SK-N-SH (cell line): ENCODE measurements at regions not wholly inside any gene's neighbourhood (a gene's known extent, or its start where the extent isn't known, plus 50 kb on each side); places are given as distances from the start of the nearest gene placed in this dataset.

Source experiments
- CTCF ChIA-PET: fragments of 300-600, 350-600 bp; formaldehyde crosslinking; extraction: SDS; loops from one replicate; lab custom pipeline; 2021; lab: Yijun Ruan, JAX
- POLR2A ChIA-PET: fragments of 350-600 bp; sonication (Branson Sonifier 250); formaldehyde crosslinking; extraction: SDS; loops from one replicate; lab custom pipeline; 2020; ENCODE audit warnings: antibody characterized with exemption, inconsistent platforms; lab: Yijun Ruan, JAX
- DNase-seq: peaks from one replicate; pipeline ENCODE4 v3.0.0; 2012
- H2AFZ ChIP-seq: fragments of 200-600 bp; sonication (generic); 2 replicates; pipeline ENCODE4 v1.8.1; 2016; ENCODE audit warnings: antibody characterized with exemption, mild to moderate bottlenecking, low read depth
- H3F3A ChIP-seq: fragments of 200-600 bp; sonication (generic); replicated peaks from 2 replicates; pipeline ENCODE3; 2016; ENCODE audit warnings: antibody characterized with exemption, mild to moderate bottlenecking; ENCODE audit not compliant: insufficient read depth
- H3K27ac ChIP-seq, 2 experiments: fragments of 200-500 bp in 1 of 2; fragments of 200-600 bp in 1 of 2; sonication (Bioruptor generic) in 1 of 2; sonication (generic), shearing (Covaris generic) in 1 of 2; 2 replicates each; pipeline versions ENCODE4 v1.5.1 to v1.6.1; 2014 to 2016; ENCODE audit warnings: low read depth in 2 of 2, inconsistent platforms in 1 of 2, low read length in 1 of 2, mild to moderate bottlenecking in 1 of 2, mixed read lengths in 1 of 2
- H3K27me3 ChIP-seq: fragments of 200-600 bp; sonication (generic), shearing (Covaris generic); 2 replicates; pipeline ENCODE4 v1.6.1; 2016; ENCODE audit warnings: mixed run types; ENCODE audit not compliant: insufficient read depth
- H3K36me3 ChIP-seq, 2 experiments: fragments of 200-500 bp in 1 of 2; fragments of 200-600 bp in 1 of 2; sonication (Bioruptor generic) in 1 of 2; sonication (generic) in 1 of 2; replicated peaks in 1 of 2; 2 replicates each; pipeline versions ENCODE3 to v1.5.1; 2014 to 2016; ENCODE audit warnings: low read length in 1 of 2, mild to moderate bottlenecking in 1 of 2; ENCODE audit not compliant: insufficient read depth in 2 of 2, control insufficient read depth in 1 of 2
- H3K4me1 ChIP-seq, 2 experiments: fragments of 200-500 bp in 1 of 2; fragments of 200-600 bp in 1 of 2; sonication (Bioruptor generic) in 1 of 2; sonication (generic), shearing (Covaris generic) in 1 of 2; 2 replicates each; pipeline versions ENCODE4 v1.5.1 to v1.6.1; 2014 to 2016; ENCODE audit warnings: low read depth in 1 of 2, low read length in 1 of 2, mixed run types in 1 of 2; ENCODE audit not compliant: insufficient read depth in 2 of 2, control insufficient read depth in 1 of 2
- H3K4me2 ChIP-seq: fragments of 200-600 bp; sonication (generic), shearing (Covaris generic); 2 replicates; pipeline ENCODE4 v1.6.1; 2017; ENCODE audit warnings: mixed run types
- H3K4me3 ChIP-seq, 2 experiments: fragments of 200-500 bp in 1 of 2; fragments of 200-600 bp in 1 of 2; sonication (Bioruptor generic) in 1 of 2; sonication (generic), shearing (Covaris generic) in 1 of 2; 2 replicates each; pipeline versions ENCODE4 v1.5.1 to v1.8.1; 2014 to 2016; ENCODE audit warnings: low read depth in 2 of 2, inconsistent platforms in 1 of 2, low read length in 1 of 2, mild to moderate bottlenecking in 1 of 2, mixed read lengths in 1 of 2, moderate library complexity in 1 of 2
- H3K79me2 ChIP-seq: fragments of 200-600 bp; sonication (generic); 2 replicates; pipeline ENCODE4 v1.8.1; 2017; ENCODE audit warnings: mild to moderate bottlenecking; ENCODE audit not compliant: insufficient read depth
- H3K9ac ChIP-seq: fragments of 200-600 bp; sonication (generic); 2 replicates; pipeline ENCODE4 v1.6.1; 2017; ENCODE audit warnings: mixed run types
- H3K9me2 ChIP-seq: fragments of 200-600 bp; sonication (generic); 2 replicates; pipeline ENCODE4 v1.6.1; 2017; ENCODE audit warnings: mixed run types
- H3K9me3 ChIP-seq: fragments of 200-600 bp; sonication (generic); 2 replicates; pipeline ENCODE4 v1.6.1; 2017; ENCODE audit warnings: mixed run types, mild to moderate bottlenecking, moderate library complexity
- H4K20me1 ChIP-seq: fragments of 200-600 bp; sonication (generic); 2 replicates; pipeline ENCODE4 v1.6.1; 2017; ENCODE audit warnings: mild to moderate bottlenecking, mixed run types; ENCODE audit not compliant: insufficient read depth
- CHD2 ChIP-seq: fragments of 150-350 bp; IDR thresholded peaks from 2 replicates; pipeline ENCODE4 v1.6.1; 2018; ENCODE audit warnings: low read length; ENCODE audit not compliant: partially characterized antibody
- EZH2phosphoT487 ChIP-seq: fragments of 200-600 bp; sonication (generic); IDR thresholded peaks from 2 replicates; pipeline ENCODE4 v1.6.1; 2017; ENCODE audit warnings: low read depth, mixed run types, mild to moderate bottlenecking, antibody characterized with exemption, moderate library complexity, borderline replicate concordance
- MEF2A ChIP-seq: IDR thresholded peaks from 2 replicates; pipeline ENCODE4 v1.4.0; 2012; ENCODE audit warnings: low read depth, borderline replicate concordance
- MXI1 ChIP-seq: IDR thresholded peaks from 2 replicates; pipeline ENCODE4 v1.6.1; 2012; ENCODE audit warnings: mild to moderate bottlenecking, low read depth, low read length, improper control_type of control experiment
- NFIC ChIP-seq: IDR thresholded peaks from 2 replicates; pipeline ENCODE4 v1.4.0; 2012; ENCODE audit warnings: borderline replicate concordance
- NRF1 ChIP-seq: IDR thresholded peaks from 2 replicates; pipeline ENCODE4 v1.6.1; 2012; ENCODE audit warnings: low read depth, mild to moderate bottlenecking, low read length
- PBX3 ChIP-seq: IDR thresholded peaks from 2 replicates; pipeline ENCODE4; 2012
- POLR2AphosphoS5 ChIP-seq: IDR thresholded peaks from 2 replicates; pipeline ENCODE4 v1.6.1; 2012; ENCODE audit warnings: low read depth, low read length
- RAD21 ChIP-seq: IDR thresholded peaks from 2 replicates; pipeline ENCODE4 v1.6.1; 2012; ENCODE audit warnings: mild to moderate bottlenecking, low read length
- REST ChIP-seq: IDR thresholded peaks from 2 replicates; pipeline ENCODE4 v1.6.1; 2012; ENCODE audit warnings: mild to moderate bottlenecking, low read depth, low read length, moderate library complexity
- RXRA ChIP-seq: IDR thresholded peaks from 2 replicates; pipeline ENCODE4 v1.4.0; 2012; ENCODE audit warnings: low read depth, mild to moderate bottlenecking, borderline replicate concordance
- SMC3 ChIP-seq: IDR thresholded peaks from 2 replicates; pipeline ENCODE4 v1.6.1; 2012; ENCODE audit warnings: low read depth, low read length, improper control_type of control experiment
- TAF1 ChIP-seq: IDR thresholded peaks from 2 replicates; pipeline ENCODE4 v1.6.1; 2012; ENCODE audit warnings: low read depth, mild to moderate bottlenecking, low read length, moderate library complexity, borderline replicate concordance
- TEAD4 ChIP-seq: IDR thresholded peaks from 2 replicates; pipeline ENCODE4 v1.4.0; 2012; ENCODE audit warnings: mild to moderate bottlenecking, borderline replicate concordance; ENCODE audit not compliant: insufficient read depth
- USF2 ChIP-seq: fragments of 150-350 bp; IDR thresholded peaks from 2 replicates; pipeline ENCODE4 v1.6.1; 2017; ENCODE audit warnings: antibody characterized with exemption, low read length, low read depth, borderline replicate concordance
- YY1 ChIP-seq: IDR thresholded peaks from 2 replicates; pipeline ENCODE4 v1.4.0; 2012; ENCODE audit warnings: low read depth, mild to moderate bottlenecking
- WGBS: methylation state at CpG from one replicate; pipeline ENCODE4 v1.1.6; 2017; ENCODE audit warnings: low lambda C conversion rate; 5-methylcytosine and 5-hydroxymethylcytosine counted together

- no peak overlapping the region for H3K4me2 ChIP-seq
- H3K27ac ChIP-seq, result no peak overlapping the region
- H3F3A ChIP-seq, result no peaks in the 10 kb centered on the region
- no peaks in the 10 kb centered on the region for H3K79me2 ChIP-seq
- H3K9me3 ChIP-seq, result no peaks in the 10 kb centered on the region
- WGBS, result 94% methylated on average over 3 of the region's 3 CpGs
- TF ChIP-seq NFIC (no peak), NRF1 (no peak), RAD21 (no peak), TAF1 (no peak), RXRA (no peak), MXI1 (no peak), EZH2phosphoT487 (no peak), MEF2A (no peak), POLR2AphosphoS5 (no peak), CHD2 (no peak), YY1 (no peak), TEAD4 (no peak), USF2 (no peak), PBX3 (no peak), SMC3 (no peak), REST (no peak)
- POLR2A ChIA-PET, result no interaction called here
- H3K9ac ChIP-seq, result no peak overlapping the region
- H4K20me1 ChIP-seq, result no peaks in the 10 kb centered on the region
- no peak for DNase-seq
- H2AFZ ChIP-seq, result no peak overlapping the region
- no peaks in the 10 kb centered on the region for H3K9me2 ChIP-seq
- H3K4me3 ChIP-seq, result no peak overlapping the region
- no peaks in the 10 kb centered on the region for H3K36me3 ChIP-seq
- CTCF ChIA-PET, result no interaction called here
- peaks cover 0 to 2% of the 10 kb centered on the region in 2 experiments; a peak in 1 of 4 replicates for H3K4me1 ChIP-seq
- no peaks in the 10 kb centered on the region for H3K27me3 ChIP-seq
Measured at GRCh38 chr15:35669021-35669420, 123.1 kb upstream of the DPH6 start.
